Keratinocyte (primary cell): ENCODE measurements at regions not wholly inside any gene's neighbourhood (a gene's known extent, or its start where the extent isn't known, plus 50 kb on each side); places are given as distances from the start of the nearest gene placed in this dataset.

Experiments used
- CTCF ChIP-seq, 3 experiments: IDR thresholded peaks in 1 of 3; conservative IDR thresholded peaks in 1 of 3; optimal IDR thresholded peaks in 1 of 3; 2 replicates in 2 of 3; 3 replicates in 1 of 3; pipeline versions ENCODE3 to v1.5.1; 2011; ENCODE audit warnings: low read length in 3 of 3, mild to moderate bottlenecking in 3 of 3, moderate library complexity in 2 of 3, control low read depth in 1 of 3, inconsistent platforms in 1 of 3; ENCODE audit not compliant: insufficient read depth in 2 of 3; ENCODE audit errors: extremely low read depth in 1 of 3
- EZH2 ChIP-seq: IDR thresholded peaks from one replicate; pipeline ENCODE4 v1.6.1; 2012; ENCODE audit warnings: inconsistent platforms, mild to moderate bottlenecking, low read length, moderate library complexity

GRCh38 chr17:26766743-26767142 is 527.2 kb upstream of the WSB1 start:
- TF ChIP-seq CTCF (optimal IDR thresholded peaks at IDR 0.05 in 1 of 3, IDR thresholded peaks at IDR 0.05 in 1 of 3, conservative IDR thresholded peaks at IDR 0.05 in 1 of 3; ENCODE audit: extremely low read depth in 1 of 3, insufficient read depth in 2 of 3, low read length in 3 of 3) (no peak), EZH2 (no peak)
